Adrenal gland (tissue), 9 donors: ENCODE measurements at regions not wholly inside any gene's neighbourhood (a gene's known extent, or its start where the extent isn't known, plus 50 kb on each side); places are given as distances from the start of the nearest gene placed in this dataset.

Experiments used
- DNase-seq, 7 donors: peaks; one replicate each; pipeline ENCODE4 v3.0.0-alpha.2; 2019 to 2020
- H3K27ac ChIP-seq, 5 donors: fragments of 200-600 bp; sonication (generic) in 4 of 5; 1 replicate in 3 of 5; 2 replicates in 2 of 5; pipeline versions ENCODE4 v1.5.1 to v1.8.0; 2016 to 2020; ENCODE audit warnings: mild to moderate bottlenecking in 1 of 5
- H3K27me3 ChIP-seq: fragments of 200-600 bp; 2 replicates; pipeline ENCODE4 v1.8.0; 2021
- H3K36me3 ChIP-seq, 2 donors: fragments of 200-600 bp; replicated peaks in 1 of 2; 1 replicate in 1 of 2; 2 replicates in 1 of 2; pipeline versions ENCODE4 v1.5.1 to v1.8.0; 2018 to 2022
- H3K4me1 ChIP-seq, 2 donors: fragments of 200-600 bp; replicated peaks in 1 of 2; 1 replicate in 1 of 2; 2 replicates in 1 of 2; pipeline versions ENCODE4 v1.5.1 to v1.8.0; 2018 to 2021
- H3K4me3 ChIP-seq, 4 donors: fragments of 200-600 bp; sonication (generic) in 3 of 4; one replicate each; pipeline ENCODE4 v1.5.1; 2016 to 2018
- H3K9me3 ChIP-seq, 3 donors: fragments of 200-600 bp; sonication (generic) in 1 of 3; replicated peaks in 1 of 3; 1 replicate in 2 of 3; 2 replicates in 1 of 3; pipeline versions ENCODE4 v1.5.1 to v1.8.0; 2016 to 2021
- CTCF ChIP-seq, 6 experiments: fragments of 450-650 bp in 4 of 6; fragments of 200-600 bp in 2 of 6; sonication (generic) in 1 of 6; IDR thresholded peaks; 1 replicate in 5 of 6; 2 replicates in 1 of 6; pipeline versions ENCODE4 v1.5.1 to v1.8.0; 2016 to 2021; ENCODE audit warnings: antibody characterized with exemption in 6 of 6, mild to moderate bottlenecking in 2 of 6, moderate library complexity in 1 of 6
- POLR2A ChIP-seq, 2 donors: fragments of 450-650 bp; IDR thresholded peaks; one replicate each; pipeline ENCODE4 v1.6.1; 2017; ENCODE audit warnings: antibody characterized with exemption in 2 of 2, mild to moderate bottlenecking in 2 of 2, moderate library complexity in 1 of 2
- WGBS, 4 donors: extraction: QIAGEN DNeasy Blood & Tissue Kit in 2 of 4; methylation state at CpG; one replicate each; pipeline versions ENCODE4 v1.1.5 to v1.1.7; 2013 to 2017; 5-methylcytosine and 5-hydroxymethylcytosine counted together
- intact Hi-C, 2 donors: fragments of 100-400 bp; cut with DNase I; formaldehyde crosslinking; loops; one replicate each; pipeline versions ENCODE4 v1.14.1 to v1.15.0; 2022 to 2023
- donor health status: healthy with polysubstance abuse.
- donor health status: Bipolar disorder and iron deficiency.
- donor health status: DM: yes; HTN: yes; CAD: no.
- donor health status: DM: no; HTN: no; CAD: no.
- donor health status: DM: no; HTN: no; CAD: no.

- no peak overlapping the region for H3K4me3 ChIP-seq
- H3K9me3 ChIP-seq, result peaks cover 0 to 8% (median 7%) of the 10 kb centered on the region in 3 donors
- no peaks in the 10 kb centered on the region for H3K27me3 ChIP-seq
- TF ChIP-seq CTCF (IDR thresholded peaks at IDR 0.05), result no peak
- H3K27ac ChIP-seq, result no peak overlapping the region
- DNase-seq, result no peak
- intact Hi-C loops, result no loop called here
- H3K4me1 ChIP-seq, result no peaks in the 10 kb centered on the region
- 80 to 100% (median 91%) methylated on average over 1 of the region's 1 CpG for WGBS, 4 donors
- no peaks in the 10 kb centered on the region for H3K36me3 ChIP-seq
Measured at GRCh38 chr2:15112216-15112615, 448.9 kb downstream of the NBAS start.

- DNase-seq, result no peak
- TF ChIP-seq CTCF (IDR thresholded peaks at IDR 0.05) (no peak), POLR2A (IDR thresholded peaks at IDR 0.05) (no peak)
- no peaks in the 10 kb centered on the region for H3K4me1 ChIP-seq
- no peak overlapping the region for H3K27ac ChIP-seq
- peaks cover 0 to 8% (median 7%) of the 10 kb centered on the region in 3 donors for H3K9me3 ChIP-seq
- H3K36me3 ChIP-seq, result no peaks in the 10 kb centered on the region
- intact Hi-C loops, result no loop called here
- H3K27me3 ChIP-seq, result no peaks in the 10 kb centered on the region
- no peak overlapping the region for H3K4me3 ChIP-seq
Measured at GRCh38 chr2:15115776-15116175, 445.4 kb downstream of the NBAS start.

- H3K4me3 ChIP-seq, result no peak overlapping the region
- intact Hi-C loops, result no loop called here
- H3K27ac ChIP-seq, result no peak overlapping the region
- no peaks in the 10 kb centered on the region for H3K4me1 ChIP-seq
- WGBS, 4 donors, result 88 to 100% (median 94%) methylated on average over 6 of the region's 6 CpGs
- H3K36me3 ChIP-seq, result no peaks in the 10 kb centered on the region
- H3K9me3 ChIP-seq, result peaks cover 0 to 7% (median 6%) of the 10 kb centered on the region in 3 donors
- TF ChIP-seq CTCF (IDR thresholded peaks at IDR 0.05) (no peak), POLR2A (IDR thresholded peaks at IDR 0.05) (no peak)
- no peaks in the 10 kb centered on the region for H3K27me3 ChIP-seq
- no peak for DNase-seq
Measured at GRCh38 chr2:15116830-15117229, 444.3 kb downstream of the NBAS start.
